HG03520 (cell line): ENCODE measurements at regions not wholly inside any gene's neighbourhood (a gene's known extent, or its start where the extent isn't known, plus 50 kb on each side); places are given as distances from the start of the nearest gene placed in this dataset.
A peak's percentile ranks its signal among the peaks of the same experiment; 100 is the strongest.

ENCODE experiments used
- ATAC-seq: cut with Tn5 transposase; IDR thresholded peaks from one replicate; pipeline ENCODE4 v1.9.1; 2021; ENCODE audit warnings: mild to moderate bottlenecking, moderate library complexity; ENCODE audit not compliant: unreplicated experiment

DNA sequence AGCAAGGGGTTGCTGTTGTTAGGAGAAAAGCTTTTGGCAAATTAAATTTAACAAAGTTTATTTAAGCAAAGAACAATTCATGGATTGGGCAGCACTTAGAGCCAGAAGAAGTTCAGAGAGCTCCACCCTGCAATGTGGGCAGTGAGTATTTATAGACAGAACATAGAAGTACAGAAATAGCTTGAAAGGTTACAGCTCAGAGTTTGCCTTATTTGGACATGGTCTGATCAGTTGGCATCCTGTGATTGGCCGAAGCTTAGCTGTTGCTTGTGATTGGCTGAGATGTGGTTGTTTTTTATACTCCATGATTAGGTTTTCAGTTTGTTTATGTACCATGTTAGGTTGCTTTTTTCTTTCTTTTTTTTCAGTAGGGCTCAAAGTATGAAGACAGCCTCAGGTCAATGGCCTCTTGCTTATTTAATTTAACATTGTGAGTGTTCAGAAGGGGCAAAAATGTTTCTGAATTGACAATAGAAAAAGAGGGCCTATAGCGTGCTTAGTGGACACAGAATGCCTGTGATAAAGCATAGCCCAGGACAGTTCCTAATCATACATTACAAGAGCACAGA, 293.8 kb downstream of the IGSF11 start:
- no peak for ATAC-seq

DNA sequence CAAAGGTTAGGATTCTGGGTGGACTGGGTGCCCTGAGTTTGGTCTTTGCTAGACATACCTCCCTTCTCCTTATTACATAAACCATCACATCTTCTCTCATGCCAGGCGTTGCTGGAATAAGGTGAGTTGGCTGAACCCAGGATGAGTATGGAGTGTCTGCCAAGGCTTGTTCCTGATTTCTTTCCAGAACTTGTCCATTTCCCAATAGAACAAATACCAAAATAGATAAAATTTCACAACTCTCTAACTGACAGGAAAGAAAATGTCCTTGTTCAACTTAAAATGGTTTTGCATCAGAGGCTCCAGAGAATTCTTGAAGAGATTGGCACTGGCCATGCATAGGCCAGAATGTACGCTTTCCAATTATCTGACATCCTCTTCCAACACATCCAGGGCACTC, 291.9 kb downstream of the IGSF11 start:
- no peak for ATAC-seq

DNA sequence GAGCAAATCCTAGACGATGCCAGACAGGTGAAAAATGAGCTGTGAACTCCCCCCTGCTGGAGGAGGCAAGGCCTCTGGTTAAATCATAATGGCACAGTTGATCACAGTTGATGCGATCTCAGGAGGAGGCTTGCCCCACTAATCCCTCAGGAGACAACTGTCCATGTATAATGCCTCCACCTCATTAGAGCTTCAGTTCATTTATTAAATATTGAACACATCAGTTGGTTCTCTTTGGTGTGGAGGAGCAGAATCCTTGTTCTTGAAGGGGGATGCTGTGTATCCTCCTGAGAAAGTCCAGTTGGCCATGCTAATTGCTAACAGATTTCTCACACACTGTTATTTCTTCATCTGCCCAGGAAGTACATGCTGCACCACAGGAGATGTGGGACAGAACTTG, 290.5 kb downstream of the IGSF11 start:
- no peak for ATAC-seq

DNA sequence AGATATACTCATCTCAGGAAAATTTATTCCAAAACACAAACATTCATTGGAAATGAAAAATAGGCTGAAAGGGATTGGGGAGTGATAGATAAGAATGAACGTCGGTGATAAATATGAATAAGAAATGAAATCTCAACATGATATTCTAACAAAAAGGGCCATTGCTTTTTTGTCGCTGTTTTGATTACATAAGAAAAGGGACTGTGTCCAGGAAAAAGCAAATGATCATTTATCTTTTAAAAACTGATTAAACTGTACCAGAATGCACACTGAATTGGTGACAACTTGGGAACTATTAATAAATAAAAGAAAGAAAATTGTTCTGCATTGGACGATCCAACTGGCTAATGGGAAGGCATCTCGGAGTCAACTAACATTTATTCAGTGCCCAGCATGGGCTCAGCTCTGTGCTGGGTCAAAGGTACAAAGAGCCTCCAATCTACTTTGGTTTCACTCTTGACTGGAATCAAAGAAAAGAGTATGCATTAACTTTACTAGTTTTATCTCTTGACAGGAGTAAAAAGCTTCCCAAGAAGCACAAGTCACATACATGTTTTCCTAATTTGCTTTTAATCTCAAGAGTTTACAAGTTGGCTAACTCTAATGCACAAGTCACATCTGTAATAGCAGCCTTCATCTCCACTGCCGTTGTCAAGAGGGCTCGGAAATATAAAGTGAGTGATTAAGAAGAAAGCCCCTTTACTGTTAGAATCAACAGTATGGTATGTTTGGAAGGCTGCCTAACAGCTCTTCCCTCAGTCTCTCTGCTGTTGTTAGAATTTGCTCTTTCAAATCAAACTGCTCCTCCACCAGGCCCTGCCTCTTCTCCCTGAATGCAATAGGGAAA, 280.0 kb downstream of the IGSF11 start:
- ATAC-seq, result no peak

DNA sequence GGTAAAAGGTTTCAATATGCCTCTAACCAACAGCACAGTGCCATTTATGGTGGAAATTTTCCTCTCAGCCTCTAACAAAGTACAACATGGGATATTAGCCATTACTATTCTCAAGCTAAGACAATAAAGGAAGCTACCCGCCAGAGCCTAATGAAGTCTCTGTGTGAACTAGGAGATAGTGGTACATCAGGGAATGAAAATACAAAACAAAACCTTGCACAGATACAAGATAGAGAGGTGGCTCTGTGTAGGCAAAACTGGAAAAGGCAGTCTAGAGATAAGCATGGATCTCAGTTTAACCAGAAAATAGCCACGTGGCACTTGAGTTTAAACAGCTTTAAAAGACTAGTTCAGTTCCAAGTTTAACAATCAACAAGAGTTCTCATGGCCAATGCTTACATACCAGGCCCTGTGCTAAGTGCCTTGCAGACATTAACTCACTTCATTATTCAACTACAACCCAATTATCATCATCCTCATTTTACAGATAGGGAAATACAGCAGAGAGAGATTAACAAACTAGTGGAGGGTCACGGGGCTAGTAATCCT, 279.3 kb downstream of the IGSF11 start:
- no peak for ATAC-seq

DNA sequence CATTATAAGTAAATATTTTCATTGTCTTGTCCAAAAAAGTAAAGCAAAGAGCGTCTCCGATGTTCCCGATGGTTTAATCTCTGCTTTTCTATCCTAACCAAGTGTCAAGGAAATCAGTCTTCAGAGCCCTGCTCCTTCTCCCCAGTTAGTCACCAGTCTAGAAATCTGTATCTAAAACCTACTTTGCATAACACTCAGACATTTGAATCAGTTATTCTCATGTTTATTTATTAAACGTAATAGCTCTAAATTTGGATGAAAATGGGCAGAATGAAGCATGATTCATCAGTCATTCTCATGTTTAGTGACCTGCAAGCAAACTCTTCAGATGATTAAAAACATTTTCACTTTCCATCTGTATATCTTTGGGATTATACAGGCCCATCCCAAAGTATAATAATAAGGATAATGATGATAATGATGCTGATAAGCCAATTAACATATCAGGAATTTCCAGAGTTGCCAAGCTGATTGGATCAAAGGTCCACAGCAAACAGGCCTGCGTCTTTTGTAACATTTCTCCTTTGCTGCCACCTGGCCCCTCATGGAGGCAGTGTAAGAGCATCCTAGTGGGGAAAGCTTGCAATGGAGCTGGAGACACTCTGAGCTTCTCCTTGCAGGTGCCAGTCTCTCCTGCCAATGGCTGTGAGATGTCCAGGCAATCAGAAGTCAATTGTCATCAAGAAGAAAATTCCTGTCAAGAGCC, 273.9 kb downstream of the IGSF11 start:
- peak; percentile 51 for ATAC-seq

DNA sequence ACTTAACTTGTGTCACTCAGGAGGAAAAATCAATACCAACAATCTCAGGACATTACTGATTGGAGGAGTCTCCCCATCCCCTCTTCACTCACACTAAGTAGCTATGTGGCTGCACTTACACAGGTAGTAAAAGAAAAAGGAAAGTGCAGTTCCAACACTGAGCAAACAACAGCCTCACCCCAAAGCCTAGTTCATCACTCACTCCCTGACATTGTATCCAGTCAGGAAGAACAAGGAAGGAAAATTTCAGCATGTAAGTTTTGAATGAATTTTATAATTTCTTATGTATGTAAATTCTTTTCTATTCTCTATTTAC, 273.4 kb downstream of the IGSF11 start:
- ATAC-seq, result no peak

DNA sequence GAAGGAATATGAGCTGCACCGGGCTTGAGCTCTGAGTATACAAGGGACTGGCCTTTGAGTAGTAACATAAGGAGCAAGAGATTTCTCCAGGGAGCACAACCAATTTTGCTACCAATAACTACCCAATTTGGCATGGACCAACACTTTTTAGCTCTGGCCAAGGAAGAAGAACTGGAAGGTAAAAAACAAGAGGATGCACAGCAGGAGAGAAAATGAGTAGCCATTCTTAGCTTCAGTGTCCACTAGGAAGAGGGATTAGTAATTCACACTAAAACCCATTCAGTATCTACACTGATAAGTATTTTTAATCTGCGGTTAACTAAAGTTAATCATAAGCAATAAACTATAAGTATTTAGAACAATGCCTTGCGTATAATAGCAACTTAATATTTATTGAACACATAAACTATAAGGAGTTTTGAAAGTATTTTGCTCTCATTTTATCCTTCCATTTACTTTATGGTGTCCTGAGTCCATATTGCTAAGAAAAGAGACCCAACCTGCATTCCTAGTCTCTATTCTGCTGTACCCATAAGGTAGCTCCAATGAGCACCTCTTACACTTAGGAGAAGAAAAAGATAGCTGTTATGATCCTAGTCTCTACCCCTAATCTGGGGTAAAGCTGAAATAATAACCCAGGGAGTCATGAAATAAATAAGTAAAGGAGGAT, 268.9 kb downstream of the IGSF11 start:
- ATAC-seq, result no peak

DNA sequence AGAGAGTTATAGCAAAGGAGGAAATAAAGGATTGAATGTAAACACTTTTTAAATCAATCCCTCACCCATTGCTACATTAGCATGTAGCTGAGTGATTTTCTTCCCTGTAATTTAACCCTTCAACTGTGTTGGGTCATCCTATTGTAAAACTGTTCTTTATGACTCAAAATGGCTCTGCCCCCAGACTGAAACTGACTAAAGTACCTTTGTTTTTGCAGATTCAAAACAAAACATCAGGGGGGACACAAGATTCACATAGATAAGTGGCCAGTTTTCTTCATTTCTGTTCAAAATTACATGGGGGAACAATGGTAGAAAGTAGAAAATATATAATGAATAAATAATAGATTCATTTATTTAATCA, 268.4 kb downstream of the IGSF11 start:
- no peak for ATAC-seq

DNA sequence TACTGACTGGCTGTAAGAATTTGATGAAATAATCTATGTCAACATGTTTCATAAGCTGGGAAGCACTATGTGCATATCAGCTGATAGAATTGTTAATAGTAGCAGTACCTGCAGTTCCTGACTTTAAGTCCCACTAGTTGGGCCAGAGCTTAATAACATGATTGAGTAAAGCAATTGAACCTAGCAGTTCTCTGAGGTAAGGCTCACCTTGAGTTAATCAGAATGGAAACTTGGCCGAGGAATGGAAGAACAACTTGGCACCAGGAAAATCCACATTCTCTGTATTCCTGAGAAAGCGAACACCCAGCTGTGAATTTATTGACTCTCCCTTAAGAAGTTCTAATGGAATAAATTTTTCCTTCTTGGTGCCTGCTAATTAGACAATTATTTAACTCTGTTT, 262.6 kb downstream of the IGSF11 start:
- no peak for ATAC-seq

DNA sequence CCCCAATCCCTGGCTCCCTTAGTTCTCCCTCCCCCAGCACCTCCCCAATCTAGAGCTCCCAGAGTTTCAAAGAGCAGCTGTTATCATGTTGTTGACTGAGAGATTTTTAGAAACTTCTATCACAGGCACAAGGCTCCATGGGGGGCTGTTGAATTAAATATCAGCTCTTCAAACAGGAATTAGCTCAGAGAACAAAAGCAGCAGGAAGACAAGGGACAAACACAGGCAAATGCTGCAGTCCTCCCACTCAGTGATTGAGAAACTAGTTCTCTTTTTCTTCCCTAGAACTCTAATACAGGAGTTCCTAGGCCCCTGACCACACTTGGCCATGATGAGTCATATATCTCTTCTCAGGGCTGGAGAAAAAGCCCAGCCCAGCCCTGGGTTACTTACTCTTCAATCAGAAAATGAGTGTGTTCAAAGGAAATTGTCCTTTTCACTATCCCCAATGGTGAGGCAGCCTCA, 262.1 kb downstream of the IGSF11 start:
- ATAC-seq, result peak; percentile 97

DNA sequence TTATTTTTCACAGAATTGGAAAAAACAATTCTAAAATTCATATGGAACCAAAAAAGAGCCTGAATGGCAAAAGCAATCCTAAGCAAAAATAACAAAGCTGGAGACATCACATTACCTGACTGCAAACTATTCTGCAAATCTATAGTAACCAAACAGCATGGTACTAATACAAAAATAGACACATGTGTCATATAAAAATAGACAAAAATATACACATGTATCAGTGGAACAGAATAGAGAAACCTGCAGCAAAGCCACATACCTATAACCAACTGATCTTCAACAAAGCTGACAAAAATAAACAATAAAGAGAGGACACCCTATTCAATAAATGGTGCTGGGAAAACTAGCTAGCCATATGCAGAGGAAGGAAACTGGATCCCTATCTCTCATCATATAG, 259.6 kb downstream of the IGSF11 start:
- ATAC-seq, result no peak

DNA sequence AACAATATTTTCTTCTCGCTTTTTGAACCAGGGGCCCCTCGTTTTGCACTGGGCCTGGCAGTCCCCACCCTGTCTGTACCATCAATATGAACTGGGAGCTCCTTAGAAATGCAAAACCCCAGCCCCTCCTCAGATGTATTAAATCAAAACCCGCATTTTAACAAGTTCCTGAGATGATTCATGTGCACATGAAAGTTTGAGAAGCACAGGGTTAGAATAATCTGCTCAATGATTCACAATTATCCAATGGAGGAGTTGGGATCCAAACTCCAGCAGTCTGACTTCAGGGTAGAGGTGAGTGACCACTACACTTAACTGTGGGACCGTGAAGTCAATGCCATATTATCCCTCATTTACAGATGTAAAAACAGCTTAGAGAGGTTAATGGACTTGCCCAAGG, 256.4 kb downstream of the IGSF11 start:
- ATAC-seq, result no peak

DNA sequence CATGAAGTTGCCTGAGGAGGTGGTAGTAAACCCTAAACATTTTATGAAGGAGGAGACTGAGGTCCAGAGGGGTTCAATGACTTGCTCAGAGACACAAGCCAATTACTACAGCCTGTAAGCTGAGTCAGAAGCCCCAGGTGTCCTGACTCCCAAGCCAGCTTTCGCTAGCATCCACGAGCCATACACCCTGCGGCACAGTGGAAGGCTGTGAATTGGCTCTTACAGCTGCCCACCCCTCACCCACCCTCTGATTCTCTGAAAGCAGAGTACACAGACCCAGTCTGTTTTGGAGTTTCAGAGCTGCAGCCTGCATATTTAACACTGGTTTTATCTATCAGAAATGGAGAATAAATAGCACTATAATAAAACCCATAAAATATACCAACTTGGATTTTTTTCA, 253.4 kb downstream of the IGSF11 start:
- ATAC-seq, result no peak

DNA sequence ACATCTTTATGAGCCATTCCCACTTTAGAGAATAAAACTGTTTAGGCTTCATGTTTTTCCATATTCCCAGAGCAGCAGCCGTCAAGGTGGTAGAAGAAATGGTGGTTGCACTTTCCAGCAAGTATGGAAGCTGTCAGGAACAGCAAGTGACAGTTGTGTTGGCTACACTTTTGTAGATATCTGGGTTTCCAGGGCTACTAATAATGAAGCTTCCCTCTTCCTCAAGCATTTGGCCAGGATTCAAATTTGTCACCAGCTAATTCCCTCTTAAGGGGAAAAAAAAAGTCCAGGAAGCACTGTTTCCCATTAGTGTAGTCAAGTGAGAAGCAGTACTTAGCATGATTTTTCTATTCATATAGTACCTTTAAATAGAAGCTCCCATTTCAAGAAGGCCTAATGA, 252.8 kb downstream of the IGSF11 start:
- ATAC-seq, result no peak

DNA sequence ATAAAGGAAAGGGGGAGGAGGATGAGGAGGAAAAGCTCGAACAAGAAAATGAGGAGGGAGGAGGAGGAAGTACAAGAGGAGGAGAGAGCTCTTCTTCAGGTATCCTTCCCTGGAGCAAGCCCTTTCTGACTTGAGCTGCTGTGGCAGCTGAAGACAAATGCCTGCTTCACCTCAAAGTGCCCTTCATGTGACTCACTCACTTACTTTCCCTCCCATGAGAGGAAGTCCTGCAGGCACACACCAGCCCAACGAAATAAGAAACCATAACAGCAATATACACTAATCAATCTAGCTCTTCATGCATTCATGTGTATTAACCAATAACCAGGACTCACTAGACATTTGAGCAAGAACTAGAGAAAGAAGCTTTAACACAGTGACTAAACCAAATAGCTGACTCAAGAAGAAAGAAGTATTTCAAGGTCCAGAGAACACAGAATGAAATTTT, 251.9 kb downstream of the IGSF11 start:
- ATAC-seq, result peak; percentile 95

DNA sequence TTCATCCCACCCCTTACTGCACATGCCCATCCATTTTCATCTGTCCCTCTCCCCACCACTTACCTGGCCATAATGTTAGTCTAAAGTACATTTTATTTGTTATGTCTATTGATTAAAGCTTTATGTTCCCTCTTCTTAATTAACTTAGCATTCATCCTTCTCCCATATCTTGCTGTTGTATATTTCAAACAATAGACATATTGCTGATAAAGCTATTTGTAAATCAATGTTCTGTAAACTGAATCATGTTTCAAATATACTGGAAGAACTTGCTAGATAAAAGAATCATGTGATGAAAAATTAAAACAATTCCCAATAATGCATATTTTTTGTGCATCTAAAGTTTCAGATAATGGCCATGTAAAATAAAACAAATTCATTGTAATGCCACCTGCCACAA, 249.2 kb downstream of the IGSF11 start:
- no peak for ATAC-seq

DNA sequence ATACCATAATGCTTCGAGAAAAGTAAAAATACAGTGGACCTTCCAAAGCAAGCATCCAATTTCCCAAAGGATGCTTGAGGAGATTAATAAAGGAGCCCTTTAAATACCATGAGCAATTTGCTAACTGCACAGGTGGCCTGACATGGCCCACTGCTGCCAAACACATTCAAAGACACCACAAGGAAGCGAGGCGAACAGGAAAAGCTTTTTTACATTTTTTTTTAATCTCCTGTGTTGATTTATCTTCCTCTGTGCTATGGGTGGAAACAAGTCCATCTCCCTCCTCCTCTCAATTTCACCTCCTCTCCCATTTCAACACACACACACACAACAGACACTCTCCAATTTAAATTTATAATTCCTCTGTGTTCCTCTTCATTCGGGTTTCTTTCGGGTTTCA, 243.4 kb downstream of the IGSF11 start:
- ATAC-seq, result no peak

DNA sequence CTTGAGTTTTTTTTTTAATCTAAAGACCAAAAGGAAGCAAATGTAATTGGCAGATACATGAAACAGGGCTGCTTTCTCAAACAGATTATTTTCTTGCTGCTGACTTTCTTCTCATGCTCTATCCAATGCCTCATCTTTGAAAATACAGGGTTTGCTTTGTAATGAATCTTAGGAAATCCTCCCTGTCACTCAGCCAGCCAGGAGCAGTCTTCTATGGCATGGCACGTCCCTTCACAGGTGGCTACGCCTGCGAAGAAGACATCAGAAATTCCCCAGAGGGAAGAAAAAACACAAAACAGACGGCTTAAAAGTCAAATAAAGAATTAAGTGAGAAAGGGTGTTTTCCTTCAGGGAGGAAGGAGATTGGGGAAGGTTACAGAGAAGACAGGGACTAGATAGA, 242.5 kb downstream of the IGSF11 start:
- no peak for ATAC-seq

DNA sequence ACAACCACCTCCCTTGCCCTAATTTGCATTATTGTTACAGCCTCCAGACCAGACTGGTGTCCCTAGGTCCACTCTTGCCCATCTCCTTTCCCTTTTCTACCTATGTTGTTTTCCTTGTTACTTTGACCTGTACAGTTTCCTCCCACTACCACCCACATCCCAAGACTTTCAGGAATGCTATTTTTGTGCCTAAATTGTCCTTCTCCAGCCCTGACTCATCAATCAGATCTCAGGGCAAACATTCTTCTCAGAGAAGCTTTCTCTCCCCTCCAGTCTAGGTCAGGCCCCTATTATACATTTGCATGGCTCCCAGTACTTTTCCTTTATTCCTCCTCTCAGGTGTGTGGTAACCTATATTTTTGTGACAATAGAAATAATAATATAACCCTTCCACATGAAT, 241.5 kb downstream of the IGSF11 start:
- ATAC-seq, result no peak

DNA sequence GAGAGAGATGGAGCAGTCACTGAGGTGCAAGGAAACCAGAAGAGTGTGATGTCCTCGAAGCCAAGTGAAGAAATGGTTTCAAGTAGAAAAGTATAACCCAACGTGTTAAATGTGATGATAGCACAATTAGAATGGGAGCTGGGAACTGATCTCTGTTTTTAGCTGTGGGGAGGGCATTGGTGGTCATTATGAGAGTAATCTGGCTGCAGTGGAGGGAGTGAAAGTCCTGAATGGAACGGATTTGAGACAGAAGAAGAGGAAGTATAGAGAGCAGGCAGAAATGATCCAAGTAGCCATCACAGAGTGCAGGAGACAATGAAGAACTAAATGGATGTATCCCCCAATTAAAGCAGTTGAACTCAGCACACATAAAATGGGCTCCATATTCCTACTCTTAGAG, 235.3 kb downstream of the IGSF11 start:
- no peak for ATAC-seq
